PC-9 (cell line): ENCODE measurements at regions not wholly inside any gene's neighbourhood (a gene's known extent, or its start where the extent isn't known, plus 50 kb on each side); places are given as distances from the start of the nearest gene placed in this dataset.

Experiments
- BruUV-seq: library from RNA; stranded (reverse); fragments of 400-500 nt; replicated peaks from 2 replicates; lab custom pipeline; 2021; lab: Mats Ljungman, UMichigan
- CTCF ChIA-PET: fragments of 300-600 bp; sonication (Branson Sonifier 250); formaldehyde crosslinking; loops from one replicate; lab custom pipeline; 2022; ENCODE audit warnings: antibody characterized with exemption; lab: Charles Lee
- POLR2A ChIA-PET: fragments of 300-600 bp; sonication (Branson Sonifier 250); formaldehyde crosslinking; loops from one replicate; lab custom pipeline; 2022; ENCODE audit warnings: antibody characterized with exemption; ENCODE audit not compliant: unreplicated experiment; lab: Charles Lee
- DNase-seq, 2 experiments: peaks; one replicate each; pipeline versions ENCODE4 v3.0.0 to v3.0.0-alpha.2; 2015 to 2022; ENCODE audit warnings: mixed read lengths in 1 of 2
- H2AFZ ChIP-seq: fragments of 200-600 bp; sonication (generic); 2 replicates; pipeline ENCODE4 v1.8.1; 2017; ENCODE audit warnings: antibody characterized with exemption
- H3F3A ChIP-seq: fragments of 200-600 bp; sonication (generic); 2 replicates; pipeline ENCODE4 v1.8.1; 2017; ENCODE audit warnings: antibody characterized with exemption, mild to moderate bottlenecking, low read depth; ENCODE audit not compliant: insufficient read depth
- H3K27ac ChIP-seq: fragments of 200-600 bp; sonication (generic); 2 replicates; pipeline ENCODE4 v1.6.1; 2016; ENCODE audit warnings: mixed run types
- H3K27me3 ChIP-seq: fragments of 200-600 bp; sonication (generic); 2 replicates; pipeline ENCODE4 v1.6.1; 2016; ENCODE audit warnings: low read depth, mixed run types; ENCODE audit not compliant: insufficient read depth
- H3K36me3 ChIP-seq: fragments of 200-600 bp; sonication (generic); 2 replicates; pipeline ENCODE4 v1.6.1; 2016; ENCODE audit warnings: low read depth, mixed run types
- H3K4me1 ChIP-seq: fragments of 200-600 bp; sonication (generic); replicated peaks from 2 replicates; pipeline ENCODE4 v1.6.1; 2016; ENCODE audit warnings: mixed run types; ENCODE audit not compliant: insufficient read depth
- H3K4me2 ChIP-seq: fragments of 200-600 bp; sonication (generic); 2 replicates; pipeline ENCODE4 v1.6.1; 2017; ENCODE audit warnings: mixed run types
- H3K4me3 ChIP-seq: fragments of 200-600 bp; sonication (generic); 2 replicates; pipeline ENCODE4 v1.6.1; 2016; ENCODE audit warnings: mixed run types
- H3K79me2 ChIP-seq: fragments of 200-600 bp; sonication (generic); 2 replicates; pipeline ENCODE4 v1.6.1; 2017; ENCODE audit warnings: low read depth, mixed run types
- H3K9me2 ChIP-seq: fragments of 200-600 bp; sonication (generic); 2 replicates; pipeline ENCODE4 v1.8.1; 2017; ENCODE audit warnings: mild to moderate bottlenecking; ENCODE audit not compliant: insufficient read depth
- H3K9me3 ChIP-seq: fragments of 200-600 bp; sonication (generic); 2 replicates; pipeline ENCODE4 v1.8.1; 2016; ENCODE audit warnings: low read depth; ENCODE audit not compliant: insufficient read depth
- H4K20me1 ChIP-seq: fragments of 200-600 bp; sonication (generic); 2 replicates; pipeline ENCODE4 v1.8.1; 2017; ENCODE audit not compliant: insufficient read depth
- EZH2 ChIP-seq: fragments of 200-600 bp; sonication (generic); IDR thresholded peaks from 2 replicates; pipeline ENCODE4 v1.8.0; 2017; ENCODE audit warnings: antibody characterized with exemption, low read depth
- intact Hi-C: fragments of 100-400 bp; cut with micrococcal nuclease; formaldehyde crosslinking; loops from one replicate; pipeline ENCODE4 v1.10.0; 2022; ENCODE audit not compliant: unreplicated experiment
- TF ChIP-seq, protein P1 (sequence below): fragments of 200-600 bp; sonication (generic); conservative IDR thresholded peaks from 2 replicates; pipeline ENCODE4 v1.6.1; 2017; ENCODE audit warnings: mixed run types, antibody characterized with exemption, mild to moderate bottlenecking, moderate library complexity

DNA sequence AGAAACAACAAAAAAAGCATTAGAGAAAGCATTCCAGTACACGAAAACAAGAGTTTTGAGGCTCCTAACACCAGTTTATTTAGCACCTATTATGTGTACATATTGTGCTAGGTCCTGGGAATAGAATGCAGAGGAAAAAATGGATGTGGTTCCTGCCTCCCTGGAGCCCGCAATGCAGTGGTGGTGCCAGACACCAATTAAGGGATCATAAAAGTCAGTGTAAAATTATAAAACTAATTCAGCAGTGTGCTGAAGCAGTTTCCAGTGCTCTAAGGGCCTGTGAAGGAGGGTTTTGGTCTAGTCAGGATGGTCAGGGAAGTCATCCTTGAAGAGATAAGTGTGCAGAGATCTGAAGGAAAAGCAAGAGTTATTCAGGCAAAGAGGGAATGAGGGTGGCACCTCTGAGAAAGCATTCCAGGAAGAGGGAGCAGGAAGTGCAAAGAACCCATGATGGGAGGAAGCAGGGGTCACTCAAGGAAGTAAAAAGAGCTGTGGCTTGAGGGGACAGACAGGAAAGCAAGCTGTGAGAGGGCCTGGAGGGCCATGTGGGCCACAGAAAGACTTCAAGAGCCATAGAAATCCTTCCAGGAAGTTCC lies 65.2 kb upstream of the IFNLR1 start:
- intact Hi-C loops = no loop called here
- Histone ChIP-seq H3K4me3 (no peak overlapping the region), H3K27ac (no peak overlapping the region), H3K36me3 (no peaks in the 10 kb centered on the region), H3K9me2 (no peaks in the 10 kb centered on the region), H4K20me1 (no peaks in the 10 kb centered on the region), H2AFZ (peak overlapping the region; percentile 39; the same call in 1 of the 2 replicates), H3K4me2 (no peak overlapping the region), H3K79me2 (no peaks in the 10 kb centered on the region), H3K27me3 (no peaks in the 10 kb centered on the region), H3K4me1 (no peaks in the 10 kb centered on the region), H3F3A (no peaks in the 10 kb centered on the region), H3K9me3 (no peaks in the 10 kb centered on the region)
- TF ChIP-seq EZH2 = no peak
- TF ChIP-seq, protein P1, sequence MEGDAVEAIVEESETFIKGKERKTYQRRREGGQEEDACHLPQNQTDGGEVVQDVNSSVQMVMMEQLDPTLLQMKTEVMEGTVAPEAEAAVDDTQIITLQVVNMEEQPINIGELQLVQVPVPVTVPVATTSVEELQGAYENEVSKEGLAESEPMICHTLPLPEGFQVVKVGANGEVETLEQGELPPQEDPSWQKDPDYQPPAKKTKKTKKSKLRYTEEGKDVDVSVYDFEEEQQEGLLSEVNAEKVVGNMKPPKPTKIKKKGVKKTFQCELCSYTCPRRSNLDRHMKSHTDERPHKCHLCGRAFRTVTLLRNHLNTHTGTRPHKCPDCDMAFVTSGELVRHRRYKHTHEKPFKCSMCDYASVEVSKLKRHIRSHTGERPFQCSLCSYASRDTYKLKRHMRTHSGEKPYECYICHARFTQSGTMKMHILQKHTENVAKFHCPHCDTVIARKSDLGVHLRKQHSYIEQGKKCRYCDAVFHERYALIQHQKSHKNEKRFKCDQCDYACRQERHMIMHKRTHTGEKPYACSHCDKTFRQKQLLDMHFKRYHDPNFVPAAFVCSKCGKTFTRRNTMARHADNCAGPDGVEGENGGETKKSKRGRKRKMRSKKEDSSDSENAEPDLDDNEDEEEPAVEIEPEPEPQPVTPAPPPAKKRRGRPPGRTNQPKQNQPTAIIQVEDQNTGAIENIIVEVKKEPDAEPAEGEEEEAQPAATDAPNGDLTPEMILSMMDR = no peak
- DNase-seq = no peak
- no TSS peak for BruUV-seq
- POLR2A ChIA-PET = no interaction called here
- CTCF ChIA-PET = no interaction called here

DNA sequence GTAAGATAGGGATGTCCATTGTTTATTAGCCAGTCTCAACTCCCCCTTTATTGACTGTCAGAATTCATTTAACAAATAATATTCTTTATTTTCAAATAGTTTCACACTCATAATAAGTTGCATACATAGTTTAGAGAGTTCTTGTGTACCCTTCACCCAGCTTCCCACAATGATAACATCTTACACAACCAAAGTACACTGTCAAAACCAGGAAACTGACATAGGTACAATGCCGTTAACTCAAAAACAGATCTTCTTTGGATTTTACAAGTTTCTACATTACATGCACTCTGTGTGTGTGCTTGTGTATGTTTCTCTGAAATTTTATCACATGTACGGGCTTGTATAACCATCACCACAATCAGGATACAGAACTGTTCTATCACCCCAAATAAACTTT lies 64.4 kb upstream of the IFNLR1 start:
- Histone ChIP-seq H3K9me2 (no peaks in the 10 kb centered on the region), H3K27me3 (no peaks in the 10 kb centered on the region), H3F3A (no peaks in the 10 kb centered on the region), H3K79me2 (no peaks in the 10 kb centered on the region), H2AFZ (no peak overlapping the region), H3K27ac (no peak overlapping the region), H4K20me1 (no peaks in the 10 kb centered on the region), H3K4me2 (no peak overlapping the region), H3K4me3 (no peak overlapping the region), H3K36me3 (no peaks in the 10 kb centered on the region), H3K9me3 (no peaks in the 10 kb centered on the region), H3K4me1 (no peaks in the 10 kb centered on the region)
- ChIA-PET POLR2A (no interaction called here), CTCF (no interaction called here)
- BruUV-seq = no TSS peak
- intact Hi-C loops = no loop called here
- DNase-seq = no peak
- no peak for TF ChIP-seq EZH2
- TF ChIP-seq, protein P1 = no peak

DNA sequence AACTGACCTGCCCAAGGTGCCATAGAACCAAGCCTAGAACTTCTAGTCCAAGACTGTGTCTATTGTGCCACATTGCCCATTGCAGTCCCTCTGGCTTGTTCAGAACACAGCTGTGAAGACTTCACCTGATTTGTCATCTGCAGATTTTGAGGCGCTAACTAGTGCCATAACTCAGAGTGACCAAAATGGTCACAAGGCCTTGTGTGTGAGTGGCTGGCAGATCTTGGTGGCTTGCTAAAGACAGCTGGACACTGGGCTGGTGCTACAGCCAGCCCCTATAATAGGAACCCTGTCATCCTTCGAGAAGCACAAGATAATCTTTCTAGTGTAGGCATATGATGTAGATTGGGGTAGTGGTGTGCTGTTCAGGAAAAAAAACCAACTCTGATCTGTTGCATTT lies 63.7 kb upstream of the IFNLR1 start:
- Histone ChIP-seq H3F3A (no peaks in the 10 kb centered on the region), H3K9me2 (no peaks in the 10 kb centered on the region), H3K4me2 (no peak overlapping the region), H3K27me3 (no peaks in the 10 kb centered on the region), H3K4me3 (no peak overlapping the region), H4K20me1 (no peaks in the 10 kb centered on the region), H3K36me3 (no peaks in the 10 kb centered on the region), H3K79me2 (no peaks in the 10 kb centered on the region), H2AFZ (no peak overlapping the region), H3K9me3 (no peaks in the 10 kb centered on the region), H3K4me1 (no peaks in the 10 kb centered on the region), H3K27ac (no peak overlapping the region)
- intact Hi-C loops = no loop called here
- TF ChIP-seq, protein P1 = no peak
- TF ChIP-seq EZH2 = no peak
- DNase-seq = no peak
- BruUV-seq = no TSS peak
- CTCF ChIA-PET = no interaction called here
- POLR2A ChIA-PET = no interaction called here
